ENCODE measurements at regions not wholly inside any gene's neighbourhood (a gene's known extent, or its start where the extent isn't known, plus 50 kb on each side); places are given as distances from the start of the nearest gene placed in this dataset.
"Not testable (repeated sequence)": the region's sequence is repeated elsewhere in the genome, so short reads cannot be mapped to it uniquely, and the experiment has no call there.

DNA sequence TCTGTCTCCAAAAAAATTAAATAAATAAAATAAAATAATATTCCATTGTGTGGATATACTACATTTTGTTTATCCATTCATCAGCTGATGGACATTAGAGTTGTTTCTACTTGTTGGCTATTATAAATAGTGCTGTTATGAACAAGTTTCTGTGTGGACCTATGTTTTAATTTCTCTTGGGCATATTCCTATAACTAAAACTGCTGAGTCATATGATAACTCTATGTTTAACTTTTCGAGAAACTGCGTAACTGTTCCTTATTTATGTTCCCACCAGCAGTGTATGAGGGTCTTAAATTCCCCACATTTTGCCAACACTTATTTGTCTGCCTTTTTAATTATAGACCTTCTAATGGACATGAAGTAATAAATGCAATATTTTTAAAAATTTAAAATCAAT lies 80.0 kb upstream of the XIST start:
- no peaks in the 10 kb centered on the region for H3K4me1 Mint-ChIP-seq (ENCODE audit: low read depth)
- H3K27ac Mint-ChIP-seq = no peak overlapping the region
- H3K27me3 Mint-ChIP-seq = no peaks in the 10 kb centered on the region
- H3K4me3 Mint-ChIP-seq = no peak overlapping the region
- no peaks in the 10 kb centered on the region for H3K9me3 Mint-ChIP-seq
- intact Hi-C loops (cut with micrococcal nuclease) = no loop called here
- H3K36me3 Mint-ChIP-seq (ENCODE audit: low read depth) = no peaks in the 10 kb centered on the region

DNA sequence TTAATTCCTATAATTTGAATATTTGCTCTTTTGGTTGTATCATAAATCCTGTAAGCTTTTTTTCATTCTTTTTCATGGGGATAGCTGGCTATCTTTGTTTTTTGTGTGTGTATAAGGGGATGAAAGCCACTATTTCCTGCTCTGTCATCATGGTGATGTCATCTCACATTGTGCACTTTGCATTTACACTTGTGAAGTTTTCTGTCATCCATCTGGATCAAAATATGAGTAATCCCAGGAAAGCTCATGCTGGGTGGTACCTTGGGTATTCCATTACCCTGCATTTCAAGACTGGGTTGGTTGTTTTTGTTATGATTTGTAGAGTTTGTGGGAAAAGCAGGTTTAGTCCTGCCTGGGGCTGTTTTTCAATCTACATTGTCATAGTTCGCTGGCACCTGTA lies 77.8 kb upstream of the XIST start:
- no peaks in the 10 kb centered on the region for H3K36me3 Mint-ChIP-seq (ENCODE audit: low read depth)
- intact Hi-C loops (cut with micrococcal nuclease) = no loop called here
- H3K27ac Mint-ChIP-seq = no peak overlapping the region
- H3K4me1 Mint-ChIP-seq (ENCODE audit: low read depth) = no peaks in the 10 kb centered on the region
- H3K9me3 Mint-ChIP-seq = no peaks in the 10 kb centered on the region
- H3K27me3 Mint-ChIP-seq = no peaks in the 10 kb centered on the region
- no peak overlapping the region for H3K4me3 Mint-ChIP-seq

DNA sequence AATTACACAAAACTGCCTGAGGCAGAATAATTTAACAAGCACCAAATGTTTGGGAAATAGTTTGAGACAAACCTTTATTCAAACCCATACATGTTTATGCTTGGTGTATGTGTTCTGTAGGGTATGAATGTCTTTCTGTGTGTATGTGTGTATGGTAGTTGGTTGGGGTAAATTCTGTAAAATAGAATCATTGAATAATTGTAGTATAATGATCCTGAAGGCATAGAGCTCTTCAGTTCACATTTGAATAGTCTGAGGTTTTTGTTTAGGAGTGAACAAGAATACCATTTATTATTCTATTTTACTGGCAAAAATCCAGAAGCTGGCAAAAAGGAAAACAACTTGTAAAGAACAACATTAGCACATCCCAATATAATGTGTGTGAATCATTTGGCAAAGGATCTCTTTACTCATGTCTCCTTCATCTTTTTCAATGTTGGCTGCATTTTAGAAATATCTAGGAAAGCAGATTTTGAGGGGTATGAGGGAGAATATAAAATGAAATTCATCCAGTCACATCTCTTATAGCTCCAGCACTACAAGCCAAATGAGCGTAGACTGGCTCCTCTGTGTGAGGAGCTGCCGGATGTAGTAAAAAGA lies 70.4 kb upstream of the XIST start:
- Mint-ChIP-seq H3K36me3 (ENCODE audit: low read depth) (no peaks in the 10 kb centered on the region), H3K4me1 (ENCODE audit: low read depth) (no peaks in the 10 kb centered on the region), H3K9me3 (no peaks in the 10 kb centered on the region), H3K27ac (no peak overlapping the region), H3K4me3 (no peak overlapping the region), H3K27me3 (no peaks in the 10 kb centered on the region)
- intact Hi-C loops (cut with micrococcal nuclease) = no loop called here

DNA sequence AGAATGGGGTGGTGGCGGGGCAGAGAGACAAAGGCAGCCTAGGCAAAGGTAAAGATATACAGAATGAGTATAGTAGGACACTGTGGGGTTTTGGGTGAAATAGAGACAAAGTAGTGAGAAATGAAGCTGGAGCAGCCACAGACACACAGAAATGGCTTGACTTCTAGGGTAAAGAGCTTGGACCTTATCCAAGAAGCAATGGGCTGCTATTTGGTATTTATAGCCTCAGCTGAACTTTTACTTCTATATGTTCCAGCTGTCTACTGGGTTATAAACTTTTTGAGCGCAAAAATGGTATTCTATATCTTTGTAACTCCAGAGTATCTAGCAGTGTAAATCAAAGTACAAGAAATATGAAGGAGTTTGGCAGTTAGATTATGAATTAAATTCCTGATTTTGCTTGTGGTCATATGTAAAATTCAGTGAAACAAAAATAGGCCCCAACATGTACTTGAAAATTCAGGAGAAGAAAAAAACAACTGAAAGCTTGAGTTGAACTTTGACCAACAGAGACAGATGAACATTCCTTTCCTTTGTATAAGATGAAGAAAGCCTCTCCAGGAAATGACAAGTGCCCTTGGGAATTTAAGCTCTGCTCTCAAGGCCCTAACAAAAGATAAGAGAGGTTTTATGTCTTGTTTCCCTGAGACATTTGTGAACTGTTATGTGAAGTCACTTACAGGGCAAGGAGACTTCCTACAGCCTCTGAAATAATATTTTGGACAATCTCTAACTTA lies 64.6 kb upstream of the XIST start:
- Mint-ChIP-seq H3K36me3 (ENCODE audit: low read depth) (no peaks in the 10 kb centered on the region), H3K27me3 (no peaks in the 10 kb centered on the region), H3K9me3 (no peaks in the 10 kb centered on the region), H3K4me3 (no peak overlapping the region), H3K27ac (no peak overlapping the region), H3K4me1 (ENCODE audit: low read depth) (no peaks in the 10 kb centered on the region)
- intact Hi-C loops (cut with micrococcal nuclease) = no loop called here

DNA sequence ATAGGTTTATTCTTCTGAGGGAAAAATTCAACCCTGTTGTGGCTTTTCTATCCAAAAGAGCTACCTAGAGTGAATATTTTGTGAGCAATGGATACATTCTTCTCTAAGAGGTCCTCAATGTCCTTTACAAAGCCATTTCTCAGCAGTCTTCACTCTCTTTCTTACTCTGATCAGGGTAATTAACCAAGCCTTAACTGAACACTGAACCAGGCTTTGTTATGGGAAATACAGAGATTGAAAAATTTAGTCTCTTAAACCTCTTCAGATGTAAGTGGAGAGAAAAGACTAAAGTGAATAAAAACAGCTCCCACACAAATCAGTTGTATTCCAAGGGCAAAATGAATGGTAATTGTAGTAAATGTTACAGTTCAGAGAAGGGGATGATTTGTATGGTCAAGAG lies 64.0 kb upstream of the XIST start:
- H3K27me3 Mint-ChIP-seq = no peaks in the 10 kb centered on the region
- no peaks in the 10 kb centered on the region for H3K4me1 Mint-ChIP-seq (ENCODE audit: low read depth)
- no peak overlapping the region for H3K27ac Mint-ChIP-seq
- no peaks in the 10 kb centered on the region for H3K9me3 Mint-ChIP-seq
- H3K36me3 Mint-ChIP-seq (ENCODE audit: low read depth) = no peaks in the 10 kb centered on the region
- H3K4me3 Mint-ChIP-seq = no peak overlapping the region
- intact Hi-C loops (cut with micrococcal nuclease) = no loop called here

DNA sequence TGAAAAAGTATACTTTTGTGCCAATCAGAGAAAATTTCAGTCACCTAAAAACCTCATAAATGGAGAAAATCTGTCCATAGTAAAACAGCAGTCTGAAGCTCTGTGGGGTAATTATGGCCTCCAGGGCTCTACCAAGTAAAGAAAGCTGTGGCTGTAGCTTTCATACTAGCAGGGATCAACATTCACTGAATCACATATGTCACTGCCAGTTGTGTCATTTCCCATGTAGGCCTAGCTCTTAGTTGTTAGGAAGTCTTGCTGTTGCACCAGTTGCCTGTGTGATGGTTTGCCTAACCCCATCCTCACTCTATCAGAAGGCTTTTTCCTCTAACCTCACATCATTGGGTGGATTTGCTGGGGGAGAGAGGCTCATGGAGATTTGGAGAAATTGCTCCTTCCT lies 62.3 kb upstream of the XIST start:
- intact Hi-C loops (cut with micrococcal nuclease); H3K4me1 Mint-ChIP-seq (ENCODE audit: low read depth): not testable (repeated sequence)

DNA sequence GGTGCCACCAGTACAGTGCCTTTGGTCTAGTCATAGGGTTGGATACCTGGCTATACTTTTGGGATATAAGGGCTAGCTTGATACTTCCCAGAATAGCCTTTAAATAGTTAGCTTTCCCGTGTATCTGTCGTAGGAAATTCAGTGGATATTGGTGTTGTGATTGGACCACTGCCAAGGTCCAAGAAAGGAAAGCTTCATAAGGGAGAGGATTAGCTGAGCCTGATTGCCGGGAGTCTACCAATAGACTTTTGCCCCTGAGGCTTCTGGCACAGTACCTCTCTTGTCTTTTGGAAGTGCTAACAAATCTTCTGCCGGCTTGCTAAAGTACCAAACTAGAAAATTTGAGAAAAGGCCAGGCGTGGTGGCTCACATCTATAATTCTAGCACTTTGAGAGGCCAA lies 61.1 kb upstream of the XIST start:
- Mint-ChIP-seq H3K4me3 (no peak overlapping the region), H3K27ac (no peak overlapping the region), H3K9me3 (no peaks in the 10 kb centered on the region), H3K27me3 (no peaks in the 10 kb centered on the region), H3K4me1 (ENCODE audit: low read depth) (no peaks in the 10 kb centered on the region), H3K36me3 (ENCODE audit: low read depth) (no peaks in the 10 kb centered on the region)
- intact Hi-C loops (cut with micrococcal nuclease) = no loop called here

More for the DNA sequence above, 62.3 kb upstream of the XIST start:
- H3K9me3 Mint-ChIP-seq; H3K36me3 Mint-ChIP-seq (ENCODE audit: low read depth); H3K27me3 Mint-ChIP-seq; H3K4me3 Mint-ChIP-seq; H3K27ac Mint-ChIP-seq: not testable (repeated sequence)

DNA sequence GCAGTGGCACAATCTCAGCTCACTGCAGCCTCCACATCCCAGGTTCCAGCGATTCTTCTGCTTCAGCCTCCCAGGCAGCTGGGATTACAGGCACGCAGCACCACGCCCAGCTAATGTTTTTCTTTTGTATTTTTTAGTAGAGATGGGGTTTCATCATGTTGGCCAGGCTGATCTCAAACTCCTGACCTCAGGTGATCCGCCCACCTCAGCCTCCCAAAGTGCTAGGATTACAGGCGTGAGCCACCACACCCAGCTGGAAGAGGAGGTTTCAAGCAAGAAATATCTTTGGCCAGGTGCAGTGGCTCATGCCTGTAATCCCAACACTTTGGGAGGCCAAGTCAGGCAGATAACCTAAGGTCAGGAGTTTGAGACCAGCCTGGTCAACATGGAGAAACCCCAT lies 59.4 kb upstream of the XIST start:
- H3K27me3 Mint-ChIP-seq; H3K4me3 Mint-ChIP-seq; H3K36me3 Mint-ChIP-seq (ENCODE audit: low read depth); H3K27ac Mint-ChIP-seq; H3K9me3 Mint-ChIP-seq; intact Hi-C loops (cut with micrococcal nuclease); H3K4me1 Mint-ChIP-seq (ENCODE audit: low read depth): not testable (repeated sequence)

DNA sequence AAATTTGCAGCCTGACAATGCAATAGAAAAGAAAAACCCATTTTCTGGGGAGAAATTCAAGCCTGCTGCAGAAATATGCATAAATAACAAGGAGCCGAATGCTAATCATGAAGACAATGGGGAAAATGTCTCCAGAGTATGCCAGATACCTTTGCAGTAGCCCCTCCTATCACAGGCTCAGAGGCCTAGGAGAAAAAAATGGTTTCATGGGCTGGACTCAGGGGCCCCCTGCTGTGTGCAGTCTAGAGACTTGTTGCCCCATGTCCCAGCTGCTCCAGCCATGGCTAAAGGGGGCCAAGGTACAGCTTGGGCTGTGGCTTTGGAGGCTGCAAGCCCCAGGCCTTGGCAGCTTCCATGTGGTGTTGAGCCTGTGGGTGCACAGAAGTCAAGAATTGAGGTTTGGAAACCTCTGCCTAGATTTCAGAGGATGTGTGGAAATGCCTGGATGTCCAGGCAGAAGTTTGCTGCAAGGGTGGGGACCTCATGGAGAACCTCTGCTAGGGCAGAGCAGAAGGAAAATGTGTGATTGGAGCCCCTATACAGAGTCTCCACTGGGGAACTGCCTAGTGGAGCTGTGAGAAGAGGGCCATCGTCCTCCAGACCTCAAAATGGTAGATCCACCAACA lies 53.3 kb upstream of the XIST start:
- intact Hi-C loops (cut with micrococcal nuclease); H3K4me1 Mint-ChIP-seq (ENCODE audit: low read depth); H3K27me3 Mint-ChIP-seq; H3K36me3 Mint-ChIP-seq (ENCODE audit: low read depth); H3K4me3 Mint-ChIP-seq; H3K27ac Mint-ChIP-seq: not testable (repeated sequence)
- H3K9me3 Mint-ChIP-seq = peaks cover 16% of the 10 kb centered on the region

DNA sequence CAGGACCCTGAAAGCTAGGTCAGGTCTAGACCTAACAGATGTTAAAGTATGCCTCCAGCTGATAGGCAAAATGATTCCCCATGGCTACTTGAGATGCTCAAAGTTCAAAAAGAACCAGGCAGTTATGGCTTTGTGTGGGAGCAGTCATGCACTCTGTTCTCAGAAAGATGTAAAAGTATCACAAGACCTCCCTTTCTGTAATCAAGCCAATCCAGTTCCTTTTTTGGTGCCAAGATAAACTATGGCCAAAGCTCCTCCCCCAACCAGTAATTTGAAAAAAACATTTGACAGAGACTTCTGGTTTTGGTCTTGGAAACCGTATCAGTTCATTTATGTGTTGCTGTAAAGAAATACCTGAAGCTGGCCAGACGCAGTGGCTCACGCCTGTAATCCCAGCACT lies 51.4 kb upstream of the XIST start:
- H3K4me1 Mint-ChIP-seq (ENCODE audit: low read depth) = no peaks in the 10 kb centered on the region
- H3K27ac Mint-ChIP-seq = no peak overlapping the region
- peaks cover 16% of the 10 kb centered on the region for H3K9me3 Mint-ChIP-seq
- no peaks in the 10 kb centered on the region for H3K27me3 Mint-ChIP-seq
- intact Hi-C loops (cut with micrococcal nuclease) = no loop called here
- H3K4me3 Mint-ChIP-seq = no peak overlapping the region
- H3K36me3 Mint-ChIP-seq (ENCODE audit: low read depth) = no peaks in the 10 kb centered on the region
